HG03196 (cell line): ENCODE measurements at regions not wholly inside any gene's neighbourhood (a gene's known extent, or its start where the extent isn't known, plus 50 kb on each side); places are given as distances from the start of the nearest gene placed in this dataset.

Experiments used
- ATAC-seq: cut with Tn5 transposase; IDR thresholded peaks from one replicate; pipeline ENCODE4 v1.9.1; 2021; ENCODE audit not compliant: unreplicated experiment

GRCh38 chr18:24778810-24779418, 318.5 kb downstream of the HRH4 start:
- ATAC-seq, result no peak

- ATAC-seq, result no peak
Observed at GRCh38 chr18:24782566-24782965, 322.1 kb downstream of the HRH4 start.

- ATAC-seq, result no peak
Observed at GRCh38 chr18:24785019-24785418, 324.6 kb downstream of the HRH4 start.

GRCh38 chr18:24786027-24786426, 325.6 kb downstream of the HRH4 start:
- no peak for ATAC-seq

GRCh38 chr18:24790347-24790746, 329.9 kb downstream of the HRH4 start:
- ATAC-seq, result no peak

GRCh38 chr18:24791751-24792545, 331.5 kb downstream of the HRH4 start:
- no peak for ATAC-seq

- no peak for ATAC-seq
Observed at GRCh38 chr18:24793742-24794141, 333.3 kb downstream of the HRH4 start.

GRCh38 chr18:24795129-24795528, 334.7 kb downstream of the HRH4 start:
- no peak for ATAC-seq

- no peak for ATAC-seq
Observed at GRCh38 chr18:24797981-24798380, 337.5 kb downstream of the HRH4 start.

- ATAC-seq, result no peak
Observed at GRCh38 chr18:24799176-24799575, 338.7 kb downstream of the HRH4 start.

GRCh38 chr18:24799720-24800119, 339.3 kb downstream of the HRH4 start:
- ATAC-seq, result no peak

GRCh38 chr18:24801001-24801400, 340.6 kb downstream of the HRH4 start:
- ATAC-seq, result no peak

GRCh38 chr18:24802456-24802855, 342.0 kb downstream of the HRH4 start:
- no peak for ATAC-seq

- ATAC-seq, result no peak
Observed at GRCh38 chr18:24805156-24805555, 344.7 kb downstream of the HRH4 start.

GRCh38 chr18:24809173-24809950, 348.9 kb downstream of the HRH4 start:
- no peak for ATAC-seq

GRCh38 chr18:24810561-24811305, 350.3 kb downstream of the HRH4 start:
- ATAC-seq, result no peak

- ATAC-seq, result no peak
Observed at GRCh38 chr18:24811950-24812681, 351.7 kb downstream of the HRH4 start.

GRCh38 chr18:24814521-24814920, 354.1 kb downstream of the HRH4 start:
- no peak for ATAC-seq

- ATAC-seq, result no peak
Observed at GRCh38 chr18:24817150-24817549, 356.7 kb downstream of the HRH4 start.

GRCh38 chr18:24817587-24818371, 357.3 kb downstream of the HRH4 start:
- no peak for ATAC-seq
